Loucy (cell line): ENCODE measurements at regions not wholly inside any gene's neighbourhood (a gene's known extent, or its start where the extent isn't known, plus 50 kb on each side); places are given as distances from the start of the nearest gene placed in this dataset.

ENCODE experiments used
- H2AFZ ChIP-seq: fragments of 200-600 bp; sonication (generic); 2 replicates; pipeline ENCODE4 v1.6.0; 2016; ENCODE audit warnings: antibody characterized with exemption, mild to moderate bottlenecking, low read length, moderate library complexity
- H3F3A ChIP-seq: fragments of 200-600 bp; 2 replicates; pipeline ENCODE4 v1.6.0; 2016; ENCODE audit warnings: antibody characterized with exemption, low read depth, mild to moderate bottlenecking
- H3K27me3 ChIP-seq: fragments of 200-600 bp; sonication (generic); 2 replicates; pipeline ENCODE4 v1.6.1; 2014; ENCODE audit warnings: low read length, mild to moderate bottlenecking; ENCODE audit not compliant: insufficient read depth, poor library complexity, severe bottlenecking
- H3K36me3 ChIP-seq: fragments of 200-600 bp; sonication (generic); 2 replicates; pipeline ENCODE4 v1.6.1; 2016; ENCODE audit warnings: low read length; ENCODE audit not compliant: insufficient read depth
- H3K4me1 ChIP-seq: fragments of 200-600 bp; sonication (generic); 2 replicates; pipeline ENCODE4 v1.5.1; 2014; ENCODE audit warnings: low read length, mild to moderate bottlenecking; ENCODE audit not compliant: insufficient read depth, poor library complexity, severe bottlenecking
- H3K4me2 ChIP-seq: fragments of 200-600 bp; sonication (generic); 2 replicates; pipeline ENCODE4 v1.6.0; 2014; ENCODE audit warnings: antibody characterized with exemption, low read length, low read depth, mild to moderate bottlenecking; ENCODE audit not compliant: poor library complexity, severe bottlenecking
- H3K4me3 ChIP-seq: fragments of 200-600 bp; sonication (generic); 2 replicates; pipeline ENCODE4 v1.5.1; 2014; ENCODE audit warnings: low read length, mild to moderate bottlenecking, mixed read lengths; ENCODE audit not compliant: poor library complexity, severe bottlenecking
- H3K79me2 ChIP-seq: fragments of 200-600 bp; sonication (generic); 2 replicates; pipeline ENCODE4 v1.6.1; 2014; ENCODE audit warnings: low read length; ENCODE audit not compliant: insufficient read depth
- H3K9ac ChIP-seq: fragments of 200-600 bp; sonication (generic); 2 replicates; pipeline ENCODE4 v1.6.0; 2014; ENCODE audit warnings: mild to moderate bottlenecking, low read depth, low read length, moderate library complexity; ENCODE audit not compliant: poor library complexity, severe bottlenecking
- H3K9me2 ChIP-seq: fragments of 200-600 bp; sonication (generic); replicated peaks from 2 replicates; pipeline ENCODE4 v1.6.1; 2016; ENCODE audit warnings: low read depth, low read length, mixed read lengths
- H3K9me3 ChIP-seq: fragments of 200-600 bp; sonication (generic); 2 replicates; pipeline ENCODE4 v1.6.1; 2014; ENCODE audit warnings: mild to moderate bottlenecking, antibody characterized with exemption, low read length, low read depth; ENCODE audit not compliant: insufficient read depth
- H4K20me1 ChIP-seq: fragments of 200-600 bp; sonication (generic); 2 replicates; pipeline ENCODE4 v1.6.0; 2014; ENCODE audit warnings: antibody characterized with exemption, low read length, mild to moderate bottlenecking; ENCODE audit not compliant: insufficient read depth, poor library complexity, severe bottlenecking
- EZH2phosphoT487 ChIP-seq: fragments of 200-600 bp; IDR thresholded peaks from 2 replicates; pipeline ENCODE4 v1.6.1; 2018; ENCODE audit warnings: antibody characterized with exemption, mild to moderate bottlenecking, moderate library complexity, borderline replicate concordance
- TF ChIP-seq, protein P1 (sequence below): fragments of 200-600 bp; sonication (generic); conservative IDR thresholded peaks from 2 replicates; pipeline ENCODE4 v1.5.1; 2014; ENCODE audit warnings: mild to moderate bottlenecking, antibody characterized with exemption, low read length

DNA sequence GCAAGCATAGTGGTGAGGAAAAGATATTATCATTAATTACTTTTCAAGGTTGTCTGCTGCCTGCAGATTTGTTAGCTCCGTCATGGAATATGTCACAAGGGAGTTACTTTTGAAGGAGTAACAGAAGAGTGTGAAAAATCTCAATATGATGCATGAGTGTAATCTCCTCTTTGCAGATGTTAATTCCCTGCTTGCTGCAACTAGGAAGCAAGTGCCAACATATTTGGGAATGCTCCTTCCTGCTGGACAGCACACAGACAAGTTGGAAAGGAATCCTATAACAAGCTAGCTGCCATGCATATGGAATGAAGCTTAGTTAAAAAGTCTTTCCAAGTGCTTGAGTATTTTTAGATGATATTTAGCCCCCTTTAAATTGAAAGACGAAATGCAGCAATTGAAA, 2023.6 kb upstream of the CDH6 start:
- Histone ChIP-seq H3K9me2 (no peaks in the 10 kb centered on the region), H3K4me3 (no peak overlapping the region), H4K20me1 (no peaks in the 10 kb centered on the region), H3K9ac (no peak overlapping the region), H3K9me3 (no peaks in the 10 kb centered on the region), H3F3A (no peaks in the 10 kb centered on the region), H3K36me3 (no peaks in the 10 kb centered on the region), H3K4me2 (no peak overlapping the region), H3K27me3 (no peaks in the 10 kb centered on the region), H2AFZ (no peak overlapping the region), H3K79me2 (no peaks in the 10 kb centered on the region), H3K4me1 (no peaks in the 10 kb centered on the region)
- no peak for TF ChIP-seq EZH2phosphoT487
- TF ChIP-seq, protein P1, sequence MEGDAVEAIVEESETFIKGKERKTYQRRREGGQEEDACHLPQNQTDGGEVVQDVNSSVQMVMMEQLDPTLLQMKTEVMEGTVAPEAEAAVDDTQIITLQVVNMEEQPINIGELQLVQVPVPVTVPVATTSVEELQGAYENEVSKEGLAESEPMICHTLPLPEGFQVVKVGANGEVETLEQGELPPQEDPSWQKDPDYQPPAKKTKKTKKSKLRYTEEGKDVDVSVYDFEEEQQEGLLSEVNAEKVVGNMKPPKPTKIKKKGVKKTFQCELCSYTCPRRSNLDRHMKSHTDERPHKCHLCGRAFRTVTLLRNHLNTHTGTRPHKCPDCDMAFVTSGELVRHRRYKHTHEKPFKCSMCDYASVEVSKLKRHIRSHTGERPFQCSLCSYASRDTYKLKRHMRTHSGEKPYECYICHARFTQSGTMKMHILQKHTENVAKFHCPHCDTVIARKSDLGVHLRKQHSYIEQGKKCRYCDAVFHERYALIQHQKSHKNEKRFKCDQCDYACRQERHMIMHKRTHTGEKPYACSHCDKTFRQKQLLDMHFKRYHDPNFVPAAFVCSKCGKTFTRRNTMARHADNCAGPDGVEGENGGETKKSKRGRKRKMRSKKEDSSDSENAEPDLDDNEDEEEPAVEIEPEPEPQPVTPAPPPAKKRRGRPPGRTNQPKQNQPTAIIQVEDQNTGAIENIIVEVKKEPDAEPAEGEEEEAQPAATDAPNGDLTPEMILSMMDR = no peak

GRCh38 chr5:29162297-29162696, 2031.2 kb upstream of the CDH6 start:
- Histone ChIP-seq H3K27me3 (no peaks in the 10 kb centered on the region), H3K4me3 (no peak overlapping the region), H3F3A (no peaks in the 10 kb centered on the region), H3K36me3 (no peaks in the 10 kb centered on the region), H2AFZ (no peak overlapping the region), H3K4me1 (no peaks in the 10 kb centered on the region), H3K9me2 (no peaks in the 10 kb centered on the region), H4K20me1 (no peaks in the 10 kb centered on the region), H3K79me2 (no peaks in the 10 kb centered on the region), H3K4me2 (no peak overlapping the region), H3K9ac (no peak overlapping the region), H3K9me3 (no peaks in the 10 kb centered on the region)
- TF ChIP-seq, protein P1 = no peak
- no peak for TF ChIP-seq EZH2phosphoT487

DNA sequence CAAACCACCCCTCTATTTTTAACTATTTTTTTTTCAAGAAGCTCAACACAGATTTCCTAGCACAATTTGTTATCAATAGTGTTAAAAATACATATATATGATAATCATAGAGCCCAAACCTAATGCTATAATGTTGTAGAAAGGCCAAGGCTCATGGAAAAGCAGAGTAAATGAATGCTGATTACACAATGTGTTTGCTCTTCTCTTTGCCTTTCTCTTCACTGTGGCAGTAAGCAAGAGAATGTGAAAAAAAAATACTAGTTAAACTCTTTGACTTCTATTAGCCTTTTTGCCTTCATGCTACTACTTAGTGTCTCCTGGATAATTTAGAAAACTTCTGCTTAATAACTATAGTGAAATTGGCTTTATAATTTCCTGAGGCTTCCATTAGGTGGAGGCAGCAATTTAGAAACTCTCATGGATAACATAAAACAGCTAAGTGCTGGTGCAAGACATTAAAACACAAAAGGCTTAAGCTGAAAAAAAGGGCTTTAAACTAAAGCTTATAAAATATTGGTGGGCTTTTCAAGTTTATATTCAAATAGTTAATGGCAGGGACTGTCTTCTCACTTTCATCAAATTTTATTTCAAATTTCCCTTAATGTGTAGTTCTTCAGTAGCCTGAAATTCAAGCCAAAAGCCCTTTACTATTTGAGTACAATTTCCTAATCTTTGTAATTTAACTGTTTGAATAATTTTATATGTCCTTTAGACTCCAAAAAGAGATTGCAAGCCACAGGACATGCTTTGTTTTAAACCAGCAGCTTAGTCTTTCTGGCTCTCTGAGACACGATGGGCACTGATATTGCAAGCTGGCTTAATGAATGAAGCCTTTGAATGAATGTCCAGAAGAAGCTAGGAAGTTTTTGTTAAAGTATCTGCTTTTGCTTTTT, 2031.8 kb upstream of the CDH6 start:
- Histone ChIP-seq H3K9ac (no peak overlapping the region), H3F3A (no peaks in the 10 kb centered on the region), H3K9me2 (no peaks in the 10 kb centered on the region), H3K4me3 (no peak overlapping the region), H3K4me2 (no peak overlapping the region), H3K36me3 (no peaks in the 10 kb centered on the region), H3K27me3 (no peaks in the 10 kb centered on the region), H3K79me2 (no peaks in the 10 kb centered on the region), H3K9me3 (no peaks in the 10 kb centered on the region), H3K4me1 (no peaks in the 10 kb centered on the region), H4K20me1 (no peaks in the 10 kb centered on the region), H2AFZ (no peak overlapping the region)
- no peak for TF ChIP-seq EZH2phosphoT487
- TF ChIP-seq, protein P1 = no peak
